GDM1 (cell line): ENCODE measurements at regions not wholly inside any gene's neighbourhood (a gene's known extent, or its start where the extent isn't known, plus 50 kb on each side); places are given as distances from the start of the nearest gene placed in this dataset.

Source experiments
- DNase-seq: peaks from one replicate; lab custom pipeline; 2025; lab: John Stamatoyannopoulos, UW

DNA sequence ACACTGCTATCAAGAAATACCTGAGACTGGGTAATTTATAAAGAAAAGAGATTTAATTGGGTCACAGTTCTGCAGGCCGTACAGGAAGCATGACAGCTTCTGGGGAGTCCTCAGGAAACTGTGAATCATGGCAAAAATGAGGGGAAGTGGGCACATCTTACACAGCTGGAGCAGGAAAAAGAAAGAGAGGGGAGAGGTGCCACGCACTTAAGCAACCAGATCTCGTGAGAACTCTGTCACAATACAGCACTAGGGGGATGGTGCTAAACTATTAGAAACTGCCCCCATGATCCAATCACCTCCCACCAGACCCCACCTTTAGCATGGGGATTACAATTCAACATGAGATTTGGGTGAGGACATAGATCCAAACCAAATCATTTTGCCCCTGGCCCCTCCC is 105.5 kb upstream of the CPLX2 start:
- DNase-seq: no peak

DNA sequence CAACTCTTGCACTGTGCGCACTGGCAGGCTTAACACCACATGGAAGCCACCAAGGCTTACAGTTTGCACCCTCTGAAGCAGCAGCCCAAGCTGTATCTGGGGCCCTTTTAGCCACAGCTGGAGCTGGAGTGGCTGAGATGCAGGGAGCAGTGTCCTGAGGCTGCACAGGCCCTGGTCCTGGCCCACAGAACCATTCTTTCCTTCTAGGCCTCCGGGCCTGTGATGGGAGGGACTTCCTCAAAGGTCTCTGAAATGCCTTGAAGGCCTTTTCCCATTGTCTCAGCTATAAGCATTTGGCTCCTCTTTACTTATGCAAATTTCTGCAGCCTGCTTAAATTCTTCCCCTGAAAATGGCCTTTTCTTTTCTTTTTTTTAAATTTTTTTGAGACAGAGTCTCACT is 104.4 kb upstream of the CPLX2 start:
- DNase-seq: no peak

DNA sequence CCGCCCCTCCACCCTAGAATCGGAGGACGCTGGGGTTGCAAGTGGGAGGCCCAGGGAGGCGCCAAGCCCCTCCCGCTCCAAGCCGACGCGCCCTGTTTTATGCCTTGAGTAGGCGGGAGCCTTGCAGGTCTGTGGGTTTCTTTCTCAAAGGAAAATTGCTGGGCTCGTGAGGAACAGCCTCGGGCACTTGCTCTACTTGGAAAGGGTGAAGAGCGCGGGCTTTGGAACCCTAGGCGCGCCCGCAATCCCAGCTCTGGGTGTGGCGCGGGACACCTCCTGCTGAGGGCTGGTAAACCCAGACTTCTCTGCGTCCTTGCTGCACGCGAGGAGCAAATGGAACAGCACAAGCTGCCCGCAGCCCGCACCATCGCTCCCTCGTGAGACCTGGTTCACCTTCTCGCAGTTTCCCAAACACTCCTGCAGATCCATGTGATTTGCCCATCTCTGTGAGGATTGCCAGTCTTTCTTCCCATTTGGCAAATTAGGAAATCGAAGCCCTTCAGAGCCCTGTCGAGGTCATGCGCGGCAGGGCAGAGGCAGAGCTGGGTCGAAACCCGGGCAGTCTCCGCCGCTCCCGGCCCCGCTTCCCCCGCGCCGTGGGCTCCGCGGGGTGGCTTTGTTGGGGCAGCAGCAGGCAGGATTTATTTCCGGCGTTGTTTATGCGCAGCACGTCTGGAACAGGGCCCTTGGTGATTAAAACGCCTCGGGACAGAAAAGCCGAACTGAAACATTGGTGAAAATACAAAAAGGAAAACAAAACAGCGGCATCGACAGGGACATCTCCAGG is 98.4 kb upstream of the CPLX2 start:
- DNase-seq: no peak

DNA sequence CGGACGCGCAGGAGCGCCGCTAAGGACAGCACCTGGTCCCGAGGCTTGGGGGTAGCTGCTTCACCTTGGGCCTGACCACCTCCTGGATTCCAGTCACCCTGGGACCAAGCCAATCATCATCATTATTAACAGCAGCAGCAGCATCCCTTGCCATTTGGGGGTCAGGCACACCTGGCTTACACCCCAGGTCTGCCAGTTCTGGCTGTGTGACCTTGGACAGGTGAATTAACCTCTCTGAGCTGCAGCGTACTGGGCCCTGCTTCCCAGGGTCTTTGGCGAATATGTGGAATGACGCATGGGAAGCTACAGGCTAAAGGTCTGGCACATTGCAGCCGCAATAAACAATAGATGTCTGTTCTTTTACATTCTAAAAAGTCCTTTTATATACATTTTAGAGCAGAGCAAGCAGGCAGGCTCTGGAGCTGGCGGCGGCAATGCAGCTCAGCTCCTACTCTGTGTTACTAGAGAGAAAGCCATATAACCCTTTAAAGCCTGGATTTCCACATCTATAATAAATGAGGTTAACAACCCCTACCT is 97.8 kb upstream of the CPLX2 start:
- DNase-seq: no peak

DNA sequence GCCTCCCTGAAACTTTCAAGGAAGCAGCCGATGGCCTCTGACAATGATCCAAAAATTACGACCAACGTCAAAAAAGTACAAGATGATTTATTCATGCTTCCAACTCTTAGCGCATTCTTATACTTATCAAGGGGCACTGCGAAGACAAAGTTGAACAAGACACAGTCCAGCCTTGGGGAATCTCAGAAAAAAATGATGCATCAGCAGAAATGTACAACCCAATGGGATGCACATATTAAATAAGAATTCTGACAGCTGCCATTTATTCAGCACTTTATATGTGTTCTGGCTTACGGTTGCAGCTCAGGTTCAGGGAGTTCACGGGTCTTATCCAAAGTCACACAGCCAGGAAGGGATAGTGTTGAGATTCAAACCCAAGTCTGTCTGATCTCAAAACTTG is 96.0 kb upstream of the CPLX2 start:
- no peak for DNase-seq

- DNase-seq: no peak
Observed at GRCh38 chr5:175778951-175779503, 92.4 kb upstream of the CPLX2 start.

DNA sequence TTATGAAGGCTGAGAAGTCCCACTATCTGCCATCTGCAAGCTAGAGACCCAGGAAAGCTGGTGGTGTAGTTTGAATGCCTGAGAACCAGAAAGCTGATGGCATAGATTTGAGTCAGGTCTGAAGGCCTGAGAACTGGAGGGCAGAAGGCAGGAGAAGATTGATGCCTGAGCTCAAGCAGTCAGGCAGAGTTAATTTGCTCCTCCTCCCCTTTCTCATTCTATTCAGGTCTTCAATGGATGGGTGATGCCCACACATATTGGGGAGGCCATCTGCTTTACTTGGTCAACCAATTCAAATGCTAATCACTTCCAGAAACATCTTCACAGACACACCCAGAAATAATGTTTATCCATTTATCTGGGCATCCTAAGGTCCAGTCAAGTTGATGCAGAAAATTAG is 87.6 kb upstream of the CPLX2 start:
- no peak for DNase-seq

DNA sequence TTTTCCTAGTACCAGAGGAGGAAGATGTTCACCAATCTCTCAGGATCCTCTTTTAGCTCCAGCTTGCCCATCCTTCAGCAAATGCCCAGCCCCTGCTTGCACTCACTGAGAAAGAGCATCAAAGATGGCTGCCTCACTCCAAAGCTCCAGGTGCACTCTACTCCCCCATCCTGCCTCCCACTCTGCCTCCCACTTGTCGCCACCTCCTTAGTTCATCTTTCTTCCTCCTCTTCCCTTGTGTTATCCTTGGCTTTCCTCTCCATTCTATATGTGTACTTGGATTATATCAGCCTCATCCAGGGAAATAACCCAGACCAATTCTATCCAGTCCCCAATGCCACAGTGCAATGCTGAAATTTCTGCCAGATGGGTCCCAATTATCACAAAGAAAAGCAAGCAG is 87.1 kb upstream of the CPLX2 start:
- no peak for DNase-seq

DNA sequence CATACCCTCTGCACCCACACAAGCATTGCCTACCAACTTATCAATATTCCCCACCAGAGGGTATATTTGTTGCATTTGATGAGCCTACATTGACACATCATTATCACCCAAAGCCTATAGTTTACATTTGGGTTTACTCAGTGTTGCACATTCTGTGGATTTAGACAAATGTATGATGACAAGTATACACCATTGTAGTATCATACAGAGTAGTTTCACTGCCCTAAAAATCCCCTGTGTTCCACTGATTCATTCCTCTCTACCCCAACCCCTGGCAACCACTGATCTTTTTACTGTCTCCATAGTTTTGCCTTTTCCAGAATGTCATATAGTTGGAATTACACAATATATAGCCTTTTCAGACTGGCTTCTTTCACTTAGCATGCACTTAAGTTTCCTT is 85.7 kb upstream of the CPLX2 start:
- DNase-seq: no peak

GRCh38 chr5:175788155-175788787 is 83.1 kb upstream of the CPLX2 start:
- no peak for DNase-seq

DNA sequence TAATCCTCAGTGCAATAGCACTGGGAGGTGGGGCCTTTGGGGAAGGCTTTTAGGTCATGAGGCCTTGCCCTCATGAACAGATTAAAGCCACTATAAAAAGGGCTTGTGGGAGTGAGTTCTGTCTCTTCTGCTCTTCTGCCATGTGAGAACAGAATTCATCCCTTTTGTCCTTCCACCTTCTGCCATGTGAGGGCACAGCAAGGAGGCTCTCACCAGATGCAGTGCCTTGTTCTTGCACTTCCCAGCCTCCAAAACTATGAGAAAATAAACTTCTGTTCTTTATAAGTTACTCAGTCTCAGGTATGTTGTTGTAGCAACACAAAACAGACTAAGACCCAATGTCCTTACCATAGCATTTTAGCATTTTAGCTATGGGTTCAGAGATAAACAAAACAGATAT is 81.7 kb upstream of the CPLX2 start:
- DNase-seq: no peak

GRCh38 chr5:175790796-175791195 is 80.6 kb upstream of the CPLX2 start:
- DNase-seq: no peak

GRCh38 chr5:175795959-175796358 is 75.4 kb upstream of the CPLX2 start:
- DNase-seq: no peak

DNA sequence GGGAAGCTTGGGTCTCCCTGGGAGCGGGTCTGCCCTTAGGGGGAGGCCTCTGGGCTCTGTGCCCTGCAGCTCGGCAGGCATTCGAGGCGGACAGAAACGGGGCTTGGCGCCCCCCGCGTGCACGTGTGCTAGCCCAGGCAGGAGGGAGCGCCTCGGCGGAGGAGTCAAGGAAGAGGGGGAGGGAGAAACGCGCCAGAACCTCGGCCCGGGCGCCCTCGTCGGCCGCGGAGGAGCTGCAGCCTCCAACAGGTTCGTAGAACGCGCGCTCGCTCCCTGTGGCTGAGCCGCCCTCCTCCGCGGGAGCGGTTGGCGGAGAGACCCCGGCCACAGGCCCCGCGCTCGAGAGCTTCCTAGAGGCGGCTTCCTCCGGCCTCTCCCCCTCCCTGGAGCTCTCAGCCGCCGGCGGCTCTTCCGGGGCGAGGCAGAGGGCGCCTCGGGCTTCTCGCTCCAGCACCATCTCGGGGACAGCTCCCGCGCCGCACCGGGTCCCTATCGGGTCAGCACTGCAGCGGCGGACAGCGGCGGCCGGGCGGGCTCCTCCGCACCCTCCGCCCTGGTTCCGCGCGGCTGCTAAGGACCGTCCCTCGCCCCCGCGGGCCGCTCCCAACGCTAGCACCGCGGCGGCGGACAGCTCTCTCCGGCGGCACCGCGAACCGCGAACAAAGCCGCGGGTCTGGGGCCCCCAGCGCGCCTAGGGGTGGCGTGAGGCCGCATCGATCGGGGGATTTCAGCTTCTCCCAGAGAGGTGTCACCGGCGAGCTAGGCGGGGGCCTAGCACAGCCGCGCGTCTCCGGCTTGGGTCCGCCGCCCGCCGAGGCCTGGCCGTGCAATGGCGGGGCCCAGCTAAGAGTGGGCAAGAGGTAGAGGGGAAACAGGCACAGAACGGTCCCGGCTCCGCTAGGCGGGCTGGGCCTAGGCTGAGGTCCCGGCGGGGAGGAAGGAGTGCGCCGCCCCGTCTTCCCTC is 74.6 kb upstream of the CPLX2 start:
- DNase-seq: peak; percentile 49

GRCh38 chr5:175797521-175798038 is 73.8 kb upstream of the CPLX2 start:
- no peak for DNase-seq

DNA sequence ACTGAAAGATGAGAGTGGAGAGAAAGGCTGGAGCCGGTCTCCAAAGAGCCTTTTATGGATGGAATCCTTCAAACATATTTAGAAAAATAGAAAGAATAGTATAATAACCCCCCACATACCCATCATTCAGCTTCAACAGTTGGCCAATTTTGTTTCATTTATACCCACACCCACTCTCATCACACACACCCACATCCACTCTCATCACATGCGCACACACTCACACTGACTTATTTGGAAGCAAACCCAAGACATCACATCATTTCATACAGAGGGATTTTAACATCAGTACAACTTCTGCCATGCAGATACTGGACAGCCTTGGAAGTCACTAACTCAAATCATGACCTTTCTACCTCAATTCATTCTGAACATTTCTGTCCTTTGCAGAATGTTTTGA is 72.8 kb upstream of the CPLX2 start:
- no peak for DNase-seq

GRCh38 chr5:175800656-175801081 is 70.7 kb upstream of the CPLX2 start:
- DNase-seq: no peak

DNA sequence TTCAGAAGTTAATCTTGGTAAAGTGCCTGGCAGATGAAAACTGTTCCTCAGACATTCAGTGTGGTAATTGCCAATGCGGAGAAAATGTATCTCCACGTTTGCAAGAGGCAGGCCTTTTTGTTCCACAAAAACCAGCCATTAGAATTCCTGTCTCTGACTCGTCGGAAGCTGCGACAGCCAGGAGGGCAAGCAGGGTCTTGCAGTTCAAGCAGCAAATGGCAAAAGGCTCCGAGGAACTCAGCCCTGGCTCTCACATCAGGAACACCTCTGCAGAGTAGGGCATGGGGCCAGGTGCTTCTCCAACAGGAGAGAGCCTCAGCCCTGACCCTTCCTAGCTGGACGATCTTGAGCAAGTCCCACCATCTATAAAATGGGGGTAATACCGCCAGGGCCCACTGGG is 69.0 kb upstream of the CPLX2 start:
- no peak for DNase-seq

- no peak for DNase-seq
Observed at GRCh38 chr5:175803254-175803653, 68.1 kb upstream of the CPLX2 start.

DNA sequence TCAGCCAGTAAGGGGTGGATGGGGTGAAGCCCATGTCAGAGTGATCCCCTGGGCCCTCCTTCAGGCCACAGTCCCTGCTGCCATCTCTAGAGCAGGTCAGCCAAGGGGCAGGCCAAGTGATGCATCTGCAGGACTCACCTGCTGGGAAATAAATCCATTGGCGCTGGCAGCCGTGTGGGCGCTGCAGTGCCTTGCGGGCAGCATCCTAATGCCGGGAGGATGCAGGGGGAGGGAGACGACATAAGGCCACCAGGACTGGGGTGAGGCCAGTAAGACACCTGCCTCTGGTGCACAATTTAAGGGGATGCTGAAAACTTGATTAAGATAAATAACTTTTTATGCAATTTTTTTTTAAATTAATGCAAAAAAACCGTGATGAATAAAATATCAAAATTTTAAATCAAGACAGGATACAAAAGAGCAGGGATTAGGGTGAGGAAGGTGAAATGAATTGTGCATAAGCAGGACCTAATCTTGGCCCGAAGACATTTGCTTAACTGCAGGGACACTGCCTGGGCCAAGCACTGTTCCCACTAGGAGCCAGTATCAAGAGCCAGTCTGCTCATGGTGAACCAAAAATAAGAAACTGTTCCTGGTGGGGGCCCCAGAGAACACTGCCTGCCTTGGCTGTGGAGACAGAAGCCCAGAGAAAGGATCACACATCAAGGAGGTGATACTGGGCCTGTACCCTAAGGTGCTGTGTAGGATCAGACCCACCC is 67.5 kb upstream of the CPLX2 start:
- DNase-seq: no peak
